ENCODE measurements at regions not wholly inside any gene's neighbourhood (a gene's known extent, or its start where the extent isn't known, plus 50 kb on each side); places are given as distances from the start of the nearest gene placed in this dataset.
"Not testable (repeated sequence)": the region's sequence is repeated elsewhere in the genome, so short reads cannot be mapped to it uniquely, and the experiment has no call there.

DNA sequence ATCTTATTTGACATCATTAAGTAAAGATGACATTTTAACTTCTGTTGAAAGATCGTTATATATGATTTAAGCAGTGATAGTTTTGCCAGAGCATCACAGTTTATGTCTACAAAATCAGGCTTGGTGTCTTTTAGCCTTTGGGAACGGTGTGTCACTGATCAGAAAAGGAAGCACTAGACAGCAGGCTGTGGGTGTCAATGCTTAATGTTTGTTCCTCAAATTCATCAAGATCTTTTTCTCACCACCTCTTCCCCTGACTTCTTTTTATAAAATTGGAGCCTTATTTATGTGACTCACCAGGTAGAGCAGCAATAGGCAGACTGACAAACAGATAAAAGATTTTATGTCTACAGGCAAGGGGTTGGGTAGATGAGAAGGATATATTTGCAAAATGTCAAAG is 1558.5 kb downstream of the EFNB2 start:
- DNase-seq, result no peak

GRCh38 chr13:104975272-104975671 is 1560.2 kb downstream of the EFNB2 start:
- no peak for DNase-seq

- no peak for DNase-seq
Observed at GRCh38 chr13:104968876-104969275, 1566.6 kb downstream of the EFNB2 start.

DNA sequence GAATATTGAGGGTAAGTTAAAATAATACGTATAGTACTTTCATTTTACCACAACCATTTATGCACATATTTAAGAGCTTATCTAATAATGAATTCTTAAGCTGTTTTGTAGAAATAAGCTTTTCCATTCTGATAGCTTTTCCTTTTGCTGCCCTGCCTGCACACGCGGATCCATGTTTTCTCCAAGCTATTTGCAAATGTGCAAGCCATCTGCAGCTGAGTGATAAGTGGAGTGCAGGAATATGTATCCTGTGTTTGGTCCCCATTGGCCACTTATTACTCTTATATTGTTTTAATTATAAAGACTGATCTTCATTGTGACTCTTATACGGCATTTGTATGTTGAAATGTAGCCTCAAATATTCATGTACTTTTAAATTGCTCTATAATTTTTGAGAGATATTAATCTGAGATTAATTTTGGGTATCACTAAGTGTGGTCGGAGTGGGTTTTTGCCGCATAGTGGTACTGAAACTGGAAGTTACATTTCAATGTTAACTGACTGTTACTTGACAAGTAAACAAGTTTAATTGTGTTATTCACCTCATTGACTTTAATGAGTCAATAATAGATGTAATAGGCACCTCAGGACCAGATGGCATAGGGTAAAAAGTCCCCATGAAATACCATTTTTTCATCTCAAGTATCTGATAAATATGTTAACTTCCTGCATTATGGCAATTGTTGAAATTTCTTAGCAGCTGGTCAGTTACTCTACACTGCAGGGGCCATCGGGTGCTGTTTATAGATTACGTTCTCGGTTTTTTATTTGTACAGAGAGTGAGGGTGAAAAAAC is 1567.4 kb downstream of the EFNB2 start:
- peak in 1 of 2 donors; percentile 45 for DNase-seq

- DNase-seq, result peak in 1 of 2 donors; percentile 35
Observed at GRCh38 chr13:104967376-104967775, 1568.1 kb downstream of the EFNB2 start.

DNA sequence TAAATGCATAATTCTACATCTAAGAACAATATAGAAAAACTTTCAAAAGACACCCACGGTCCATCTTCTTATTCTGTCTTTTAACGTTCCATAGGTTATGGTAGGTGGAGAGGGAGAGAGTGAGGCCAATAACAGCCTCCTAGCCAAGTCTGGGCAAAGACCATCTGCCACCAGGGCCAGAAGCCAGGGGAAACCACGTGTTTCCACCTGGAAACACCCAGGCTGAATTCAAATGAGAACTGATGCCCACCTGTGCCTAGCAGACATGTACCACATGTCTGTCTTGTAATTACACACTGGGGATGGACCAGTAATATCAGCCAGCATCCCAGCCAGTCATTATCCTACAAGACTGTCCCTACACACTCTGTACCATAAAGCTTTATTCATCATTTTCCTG is 1573.1 kb downstream of the EFNB2 start:
- DNase-seq, result no peak

GRCh38 chr13:104961246-104961645 is 1574.2 kb downstream of the EFNB2 start:
- no peak for DNase-seq

DNA sequence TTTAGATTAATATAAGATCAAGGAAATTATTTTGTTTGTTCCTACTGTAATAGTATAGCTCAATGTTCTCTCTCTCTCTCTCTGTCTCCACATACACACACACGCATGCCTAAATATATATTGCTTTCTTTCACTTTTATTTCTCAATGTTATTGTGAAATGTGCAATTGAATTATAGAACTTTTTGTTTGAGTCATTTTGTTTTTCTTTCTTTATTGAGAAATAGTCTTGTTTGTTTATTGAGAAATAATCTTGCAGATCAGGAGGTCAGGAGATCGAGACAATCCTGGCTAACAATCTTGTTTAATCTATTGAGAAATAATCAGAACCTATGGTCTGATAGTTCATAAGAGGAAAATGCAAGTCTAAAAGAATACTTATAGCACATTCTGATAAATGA is 1581.3 kb downstream of the EFNB2 start:
- DNase-seq, result peak; percentile 10 to 18

- DNase-seq, result no peak
Observed at GRCh38 chr13:104953588-104953987, 1581.9 kb downstream of the EFNB2 start.

- no peak for DNase-seq
Observed at GRCh38 chr13:104949840-104950740, 1585.4 kb downstream of the EFNB2 start.

- no peak for DNase-seq
Observed at GRCh38 chr13:104944176-104944575, 1591.3 kb downstream of the EFNB2 start.

GRCh38 chr13:104943331-104943730 is 1592.1 kb downstream of the EFNB2 start:
- no peak for DNase-seq

- no peak for DNase-seq
Observed at GRCh38 chr13:104937881-104938280, 1597.6 kb downstream of the EFNB2 start.

- no peak for DNase-seq
Observed at GRCh38 chr13:104936304-104936703, 1599.2 kb downstream of the EFNB2 start.

GRCh38 chr13:104920513-104920912 is 1614.9 kb downstream of the EFNB2 start:
- not testable (repeated sequence) for DNase-seq

DNA sequence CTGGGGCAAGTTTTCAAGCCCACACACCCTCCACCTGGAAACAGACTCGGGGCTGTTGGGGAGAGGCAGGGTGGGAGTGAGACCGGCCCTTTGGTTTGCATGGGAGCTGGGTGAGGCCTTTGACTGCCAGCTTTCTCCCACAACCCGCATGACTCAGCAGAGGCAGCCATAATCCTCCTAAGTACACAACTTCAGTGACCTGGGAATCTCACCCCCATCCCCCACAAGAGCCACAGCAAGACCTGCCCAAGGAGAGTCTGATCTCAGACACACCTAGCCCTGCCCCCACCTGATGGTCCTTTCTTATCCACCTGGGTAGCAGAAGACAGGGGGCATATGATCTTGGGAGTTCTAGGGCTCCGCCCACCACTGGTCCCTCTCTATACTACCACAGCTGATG is 1615.4 kb downstream of the EFNB2 start:
- DNase-seq, result no peak

DNA sequence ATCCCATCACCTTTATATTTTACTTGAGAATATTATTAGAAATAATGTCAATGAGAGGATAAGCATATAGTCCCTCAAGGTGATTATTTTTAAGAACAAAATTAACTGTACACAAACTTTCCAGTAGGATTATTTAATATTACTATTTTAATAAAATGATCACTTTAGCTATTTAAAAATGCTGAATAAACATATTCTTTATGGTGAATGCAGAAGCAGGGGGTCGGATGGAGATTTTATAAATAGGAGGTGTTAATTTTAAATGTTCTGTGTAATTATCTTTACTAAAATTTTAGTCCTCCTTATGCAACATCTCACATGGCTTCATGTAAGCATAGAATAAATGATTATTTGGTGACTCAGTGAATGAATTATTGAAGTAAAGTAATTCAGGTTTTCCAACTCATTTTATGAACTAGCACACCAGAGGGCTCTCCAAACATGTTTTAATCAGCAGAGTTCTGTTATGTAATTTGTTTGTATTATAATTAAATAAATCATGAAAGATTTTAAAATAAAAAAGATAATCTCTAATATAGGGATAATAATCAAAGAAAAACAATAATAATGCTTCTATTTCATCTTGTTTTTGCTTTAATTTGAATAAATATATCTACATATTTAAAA is 1635.2 kb downstream of the EFNB2 start:
- DNase-seq, result no peak

GRCh38 chr13:104898484-104898883 is 1637.0 kb downstream of the EFNB2 start:
- DNase-seq, result no peak

GRCh38 chr13:104895521-104895920 is 1639.9 kb downstream of the EFNB2 start:
- peak; percentile 5 to 31 for DNase-seq

- no peak for DNase-seq
Observed at GRCh38 chr13:104875038-104875754, 1660.3 kb downstream of the EFNB2 start.

GRCh38 chr13:104872153-104872552 is 1663.3 kb downstream of the EFNB2 start:
- no peak for DNase-seq

DNA sequence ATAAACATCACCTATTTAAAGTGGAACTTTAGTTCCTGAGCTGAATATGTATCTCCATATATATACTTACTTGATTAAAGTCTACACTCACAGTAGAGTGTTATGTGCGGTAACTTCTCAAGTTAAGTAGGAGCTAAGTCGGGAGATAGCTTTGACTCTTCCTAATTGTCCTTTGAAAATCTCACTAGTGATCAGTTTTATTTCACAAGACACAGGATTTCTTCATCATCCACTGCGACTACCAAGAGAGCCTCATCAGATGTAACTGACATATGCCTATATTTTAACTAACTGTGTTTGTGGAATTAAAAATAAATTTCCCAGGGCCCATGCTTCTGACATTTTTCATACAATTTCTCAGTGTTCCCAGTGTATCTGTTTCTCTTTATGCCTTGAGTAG is 1664.0 kb downstream of the EFNB2 start:
- no peak for DNase-seq

All from right lung (tissue), 2 donors.